Ascending aorta (tissue), 2 donors: ENCODE measurements at regions not wholly inside any gene's neighbourhood (a gene's known extent, or its start where the extent isn't known, plus 50 kb on each side); places are given as distances from the start of the nearest gene placed in this dataset.

Source experiments
- DNase-seq, 2 donors: peaks; one replicate each; pipeline ENCODE4 v3.0.0-alpha.2; 2019; ENCODE audit warnings: low spot score in 2 of 2
- H3K27ac ChIP-seq, 2 donors: fragments of 200-600 bp; sonication (generic); one replicate each; pipeline ENCODE4 v1.5.1; 2016 to 2017; ENCODE audit warnings: mild to moderate bottlenecking in 1 of 2
- H3K27me3 ChIP-seq: fragments of 200-600 bp; sonication (generic); one replicate; pipeline ENCODE4 v1.5.1; 2017
- H3K36me3 ChIP-seq, 2 donors: fragments of 200-600 bp; sonication (generic); one replicate each; pipeline ENCODE4 v1.5.1; 2016
- H3K4me1 ChIP-seq, 2 donors: fragments of 200-600 bp; sonication (generic); one replicate each; pipeline ENCODE4 v1.5.1; 2016 to 2017; ENCODE audit warnings: mild to moderate bottlenecking in 1 of 2
- H3K4me3 ChIP-seq, 2 donors: fragments of 200-600 bp; sonication (generic); one replicate each; pipeline ENCODE4 v1.5.1; 2016 to 2017; ENCODE audit warnings: mild to moderate bottlenecking in 1 of 2
- H3K9me3 ChIP-seq, 2 donors: fragments of 200-600 bp; sonication (generic); one replicate each; pipeline ENCODE4 v1.5.1; 2016
- intact Hi-C: fragments of 100-400 bp; cut with DNase I; formaldehyde crosslinking; loops from one replicate; pipeline ENCODE4 v1.15.1; 2023
- TF ChIP-seq, protein P1 (sequence below), 3 experiments: fragments of 200-600 bp in 2 of 3; fragments of 450-650 bp in 1 of 3; sonication (generic) in 2 of 3; IDR thresholded peaks; one replicate each; pipeline ENCODE4 v1.5.1; 2016 to 2019; ENCODE audit warnings: antibody characterized with exemption in 3 of 3, mild to moderate bottlenecking in 1 of 3, moderate library complexity in 1 of 3

- DNase-seq = no peak
- H3K4me3 ChIP-seq = no peak overlapping the region
- H3K9me3 ChIP-seq = no peaks in the 10 kb centered on the region
- no peak overlapping the region for H3K27ac ChIP-seq
- TF ChIP-seq, protein P1, sequence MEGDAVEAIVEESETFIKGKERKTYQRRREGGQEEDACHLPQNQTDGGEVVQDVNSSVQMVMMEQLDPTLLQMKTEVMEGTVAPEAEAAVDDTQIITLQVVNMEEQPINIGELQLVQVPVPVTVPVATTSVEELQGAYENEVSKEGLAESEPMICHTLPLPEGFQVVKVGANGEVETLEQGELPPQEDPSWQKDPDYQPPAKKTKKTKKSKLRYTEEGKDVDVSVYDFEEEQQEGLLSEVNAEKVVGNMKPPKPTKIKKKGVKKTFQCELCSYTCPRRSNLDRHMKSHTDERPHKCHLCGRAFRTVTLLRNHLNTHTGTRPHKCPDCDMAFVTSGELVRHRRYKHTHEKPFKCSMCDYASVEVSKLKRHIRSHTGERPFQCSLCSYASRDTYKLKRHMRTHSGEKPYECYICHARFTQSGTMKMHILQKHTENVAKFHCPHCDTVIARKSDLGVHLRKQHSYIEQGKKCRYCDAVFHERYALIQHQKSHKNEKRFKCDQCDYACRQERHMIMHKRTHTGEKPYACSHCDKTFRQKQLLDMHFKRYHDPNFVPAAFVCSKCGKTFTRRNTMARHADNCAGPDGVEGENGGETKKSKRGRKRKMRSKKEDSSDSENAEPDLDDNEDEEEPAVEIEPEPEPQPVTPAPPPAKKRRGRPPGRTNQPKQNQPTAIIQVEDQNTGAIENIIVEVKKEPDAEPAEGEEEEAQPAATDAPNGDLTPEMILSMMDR (IDR thresholded peaks at IDR 0.05) = no peak
- H3K4me1 ChIP-seq = no peaks in the 10 kb centered on the region
- intact Hi-C loops = no loop called here
- H3K36me3 ChIP-seq = no peaks in the 10 kb centered on the region
- H3K27me3 ChIP-seq = no peaks in the 10 kb centered on the region
Measured at GRCh38 chr10:64454962-64455361, 933.8 kb downstream of the REEP3 start.

DNA sequence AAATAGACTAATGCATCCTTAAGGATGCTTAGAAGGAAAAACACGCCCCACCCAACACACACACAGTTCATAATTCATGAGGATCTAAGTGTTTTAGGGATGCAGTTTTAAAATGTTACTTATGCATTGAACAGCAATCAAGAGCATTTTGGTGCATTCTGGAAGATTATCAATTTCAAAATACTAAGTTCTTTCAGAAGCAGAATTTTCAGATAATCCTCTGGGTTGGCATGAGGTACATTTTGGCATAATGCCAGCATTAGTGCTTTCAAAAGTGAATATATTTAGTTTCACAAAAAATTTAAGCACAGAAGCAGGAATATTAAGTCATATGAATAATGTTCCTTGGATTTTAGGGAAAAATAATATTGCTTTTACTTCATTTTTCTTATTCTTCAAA is 937.1 kb downstream of the REEP3 start:
- Histone ChIP-seq H3K27me3 (no peaks in the 10 kb centered on the region), H3K4me1 (no peaks in the 10 kb centered on the region)
- TF ChIP-seq, protein P1 (IDR thresholded peaks at IDR 0.05) = no peak

GRCh38 chr10:64463406-64463805 is 942.2 kb downstream of the REEP3 start:
- H3K27ac ChIP-seq = no peak overlapping the region

More for the DNA sequence above, 937.1 kb downstream of the REEP3 start:
- no peak overlapping the region for H3K27ac ChIP-seq
- intact Hi-C loops = no loop called here
- H3K4me3 ChIP-seq = no peak overlapping the region
- no peaks in the 10 kb centered on the region for H3K9me3 ChIP-seq
- DNase-seq = no peak
- no peaks in the 10 kb centered on the region for H3K36me3 ChIP-seq

GRCh38 chr10:64465653-64466052 is 944.5 kb downstream of the REEP3 start:
- no peak for DNase-seq
- intact Hi-C loops = no loop called here

More at GRCh38 chr10:64463406-64463805, 942.2 kb downstream of the REEP3 start:
- no peak for DNase-seq
- H3K9me3 ChIP-seq = no peaks in the 10 kb centered on the region
- H3K4me3 ChIP-seq = no peak overlapping the region
- intact Hi-C loops = no loop called here
- TF ChIP-seq, protein P1 (IDR thresholded peaks at IDR 0.05) = no peak
- H3K36me3 ChIP-seq = no peaks in the 10 kb centered on the region
- no peaks in the 10 kb centered on the region for H3K4me1 ChIP-seq
- no peaks in the 10 kb centered on the region for H3K27me3 ChIP-seq

DNA sequence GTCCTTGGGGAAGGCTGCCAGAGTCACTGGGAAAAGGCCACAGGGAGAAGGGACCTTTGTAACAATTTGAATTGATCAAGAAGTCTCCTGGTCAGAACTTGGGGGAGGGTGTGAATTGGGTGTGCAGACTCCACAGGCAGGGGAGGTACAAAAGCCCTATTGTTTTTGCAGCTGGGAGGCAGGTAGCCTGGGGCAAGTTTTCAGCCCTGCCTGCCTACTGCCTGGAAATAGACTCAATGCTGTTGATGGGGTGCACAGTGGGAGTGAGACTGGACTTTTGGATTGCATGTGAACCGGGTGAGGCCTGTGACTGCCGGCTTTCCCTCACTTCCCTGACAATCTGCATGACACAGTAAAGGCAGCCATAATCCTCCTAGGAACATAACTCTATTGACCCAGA is 947.0 kb downstream of the REEP3 start:
- no peak for DNase-seq
- Histone ChIP-seq H3K27me3 (no peaks in the 10 kb centered on the region), H3K27ac (no peak overlapping the region), H3K4me1 (no peaks in the 10 kb centered on the region), H3K9me3 (no peaks in the 10 kb centered on the region), H3K4me3 (no peak overlapping the region), H3K36me3 (no peaks in the 10 kb centered on the region)
- TF ChIP-seq, protein P1 (IDR thresholded peaks at IDR 0.05) = no peak
- intact Hi-C loops = no loop called here

More at GRCh38 chr10:64465653-64466052, 944.5 kb downstream of the REEP3 start:
- no peaks in the 10 kb centered on the region for H3K4me1 ChIP-seq
- H3K27me3 ChIP-seq = no peaks in the 10 kb centered on the region
- H3K4me3 ChIP-seq = no peak overlapping the region
- no peaks in the 10 kb centered on the region for H3K9me3 ChIP-seq
- H3K36me3 ChIP-seq = no peaks in the 10 kb centered on the region
- no peak overlapping the region for H3K27ac ChIP-seq
- TF ChIP-seq, protein P1 (IDR thresholded peaks at IDR 0.05) = no peak

DNA sequence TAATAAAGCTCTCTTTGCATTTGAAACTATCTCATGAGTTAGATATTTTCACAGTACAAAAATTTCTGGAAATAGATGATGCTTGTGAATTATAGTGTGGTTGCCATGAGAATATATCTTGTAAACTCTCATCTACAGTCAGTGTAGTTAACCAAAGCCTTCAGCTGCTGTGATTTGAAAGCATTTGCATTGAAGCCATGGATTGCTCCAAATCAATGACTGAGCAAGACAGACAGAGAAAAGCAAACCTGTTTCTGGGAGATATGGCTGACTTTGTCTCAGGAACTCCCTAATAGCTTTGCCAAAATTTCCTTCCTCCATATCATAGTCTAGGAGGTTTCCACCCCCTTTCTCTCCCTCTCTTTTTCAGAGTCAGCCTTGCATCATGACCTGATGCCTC is 955.3 kb downstream of the REEP3 start:
- TF ChIP-seq, protein P1 (IDR thresholded peaks at IDR 0.05) = no peak
- Histone ChIP-seq H3K4me3 (no peak overlapping the region), H3K36me3 (no peaks in the 10 kb centered on the region), H3K4me1 (no peaks in the 10 kb centered on the region), H3K27me3 (no peaks in the 10 kb centered on the region), H3K27ac (no peak overlapping the region), H3K9me3 (no peaks in the 10 kb centered on the region)
- intact Hi-C loops = no loop called here
- no peak for DNase-seq
